CD4-positive, alpha-beta T cell treated with Interleukin-17A for 4 hours (primary cell): ENCODE measurements at regions not wholly inside any gene's neighbourhood (a gene's known extent, or its start where the extent isn't known, plus 50 kb on each side); places are given as distances from the start of the nearest gene placed in this dataset.

Experiments
- DNase-seq: peaks from one replicate; pipeline ENCODE4 v3.0.0-alpha.2; 2020; ENCODE audit warnings: mixed read lengths

DNA sequence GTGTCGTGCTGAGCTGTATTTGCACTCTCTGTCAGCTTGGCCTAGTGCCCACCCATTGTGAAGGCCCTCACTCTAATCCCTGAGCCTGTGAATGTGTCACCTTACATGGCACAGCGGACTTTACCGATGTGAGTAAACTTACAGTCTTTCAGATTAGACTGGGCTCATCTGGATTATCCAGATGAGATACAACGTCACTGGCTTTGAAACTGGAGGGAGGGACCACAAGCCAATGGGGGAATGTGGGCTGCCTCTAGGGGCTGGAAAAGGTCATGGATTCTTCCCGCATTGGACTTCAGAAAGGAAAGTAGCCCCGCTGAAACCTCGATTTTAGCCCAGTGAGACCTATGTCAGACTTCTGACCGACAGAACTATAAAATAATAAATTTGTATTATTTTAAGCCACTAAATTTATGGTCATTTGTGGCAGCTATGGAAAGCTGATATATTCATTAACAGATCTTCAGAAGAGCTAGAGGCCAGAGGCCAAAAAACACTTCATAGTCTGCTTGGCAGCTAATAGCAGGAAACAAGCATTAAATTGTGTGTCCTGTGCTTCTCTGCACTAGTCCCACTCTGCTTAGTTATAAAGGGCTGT is 139.0 kb upstream of the GAS1 start:
- DNase-seq = no peak

DNA sequence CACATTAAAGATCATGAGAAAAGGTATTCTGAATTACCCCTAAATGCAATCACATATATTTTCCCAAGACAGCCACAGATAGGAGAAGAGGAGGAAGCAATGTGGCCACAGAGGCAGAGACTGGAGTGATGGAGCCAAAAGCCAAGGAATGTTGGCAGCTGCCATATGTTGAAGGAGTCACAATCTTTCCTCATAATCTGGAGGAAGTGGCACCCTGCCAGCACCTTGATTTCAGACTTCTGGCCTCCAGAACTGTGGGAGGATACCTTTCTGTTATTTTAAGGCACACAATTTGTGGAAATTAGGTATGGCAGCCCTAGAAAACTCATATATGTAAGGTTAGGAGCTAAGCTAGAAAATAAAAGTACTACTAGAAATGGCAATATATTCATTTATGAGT is 139.9 kb upstream of the GAS1 start:
- no peak for DNase-seq

DNA sequence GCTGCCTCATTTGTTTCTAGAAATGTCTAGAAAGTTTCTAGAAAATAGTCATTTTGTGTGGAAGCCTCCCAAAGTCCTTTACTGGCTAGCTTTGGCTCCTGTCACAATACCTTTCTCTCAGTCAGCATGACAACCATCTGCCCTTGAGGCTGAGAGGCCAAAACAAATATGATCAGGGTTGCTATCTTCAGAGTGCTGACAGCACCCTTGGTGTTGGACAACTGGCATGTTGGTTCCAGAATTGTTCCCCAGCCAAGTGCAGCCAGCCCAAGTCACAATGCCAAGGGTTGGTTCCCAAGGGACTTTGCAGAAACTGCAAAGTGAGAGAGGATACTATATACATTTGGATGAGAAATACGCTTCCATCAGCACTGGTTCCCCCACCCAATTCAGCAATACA is 140.9 kb upstream of the GAS1 start:
- no peak for DNase-seq

DNA sequence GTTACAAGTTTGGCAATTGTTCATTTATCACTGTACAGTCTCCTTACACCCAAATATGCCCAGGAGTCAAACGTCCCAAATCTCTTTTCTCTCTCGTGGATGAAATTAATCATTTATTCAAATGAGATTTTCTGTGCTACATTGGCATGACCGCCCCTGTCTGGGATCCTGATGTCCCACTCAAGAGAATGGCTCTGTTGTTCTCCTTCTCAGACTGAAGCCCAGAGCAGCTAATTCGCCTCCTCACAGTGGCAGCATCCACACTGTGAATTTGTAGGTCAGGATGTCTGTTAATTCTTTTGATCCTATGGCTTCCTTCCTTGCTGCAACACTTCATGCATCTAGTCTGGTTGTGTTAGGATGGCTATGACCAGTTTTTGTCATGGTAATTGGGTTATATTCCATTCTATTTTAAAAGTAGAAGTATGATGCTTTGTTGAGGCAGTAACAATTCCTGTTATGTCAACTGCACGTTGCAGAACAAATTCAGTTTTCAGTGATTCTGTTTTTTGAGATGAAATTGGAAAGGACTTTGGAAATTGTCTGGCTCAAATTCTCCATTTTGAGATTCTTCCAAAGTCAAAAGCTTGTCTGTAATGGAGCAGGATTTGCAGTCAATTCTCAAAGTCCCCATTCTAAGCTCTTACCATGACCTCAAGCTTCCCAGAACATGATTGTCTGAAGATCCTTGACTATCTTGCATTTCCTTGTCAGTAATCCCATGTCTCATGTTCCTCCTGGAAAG is 141.5 kb upstream of the GAS1 start:
- no peak for DNase-seq

DNA sequence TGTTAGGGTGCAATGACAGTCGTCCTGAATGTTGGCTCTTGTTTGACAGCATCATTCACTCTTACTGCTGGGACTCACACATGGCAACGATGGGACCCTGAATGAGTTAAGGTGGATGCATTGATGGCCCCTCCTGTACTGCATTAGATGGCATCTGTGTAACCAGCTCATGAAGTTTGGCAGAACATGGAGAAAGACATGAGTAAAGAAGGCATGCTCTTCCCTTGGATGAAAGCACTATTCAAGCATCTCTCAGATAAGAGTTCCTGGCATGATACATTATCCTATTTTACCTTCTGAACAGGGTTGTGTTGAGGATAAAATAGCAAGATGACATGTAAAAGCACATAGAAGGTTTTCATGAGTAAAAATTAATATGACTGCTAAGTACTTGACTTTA is 142.2 kb upstream of the GAS1 start:
- no peak for DNase-seq

DNA sequence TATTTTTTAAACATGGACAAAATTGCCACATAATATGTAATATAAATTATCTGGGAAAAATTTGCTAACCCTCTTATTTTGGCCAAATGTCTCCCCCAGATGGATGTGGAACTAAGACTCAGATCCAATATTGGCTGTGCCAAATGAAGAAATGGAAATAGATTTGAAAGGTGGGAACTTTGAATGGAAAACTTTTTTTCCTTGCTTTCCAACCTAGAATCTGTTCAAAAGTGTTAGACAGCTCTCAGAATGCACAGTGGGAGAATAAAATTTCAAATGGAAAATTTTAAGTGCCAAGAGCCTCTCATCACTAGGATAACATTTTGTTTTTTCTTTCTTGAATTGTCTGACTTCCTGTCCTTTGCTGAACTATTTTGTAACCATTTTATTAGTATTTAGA is 142.6 kb upstream of the GAS1 start:
- DNase-seq = no peak

DNA sequence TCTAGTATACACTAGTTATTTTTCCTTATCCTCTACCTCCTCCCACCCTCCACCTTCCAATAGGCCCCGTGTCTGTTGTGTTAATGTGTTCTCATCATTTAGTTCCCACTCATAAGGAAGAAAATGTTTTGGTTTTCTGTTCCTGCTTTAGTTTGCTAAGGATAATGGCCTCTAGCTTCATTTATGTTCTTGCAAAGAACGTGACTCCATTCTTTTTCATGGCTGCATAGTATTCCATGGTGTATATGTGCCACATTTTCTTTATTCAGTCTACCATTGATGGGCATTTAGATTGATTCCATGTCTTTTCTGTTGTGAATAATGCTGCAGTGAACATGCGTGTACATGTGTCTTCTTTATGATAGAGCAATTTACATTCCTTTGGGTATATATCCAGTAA is 146.5 kb upstream of the GAS1 start:
- no peak for DNase-seq

DNA sequence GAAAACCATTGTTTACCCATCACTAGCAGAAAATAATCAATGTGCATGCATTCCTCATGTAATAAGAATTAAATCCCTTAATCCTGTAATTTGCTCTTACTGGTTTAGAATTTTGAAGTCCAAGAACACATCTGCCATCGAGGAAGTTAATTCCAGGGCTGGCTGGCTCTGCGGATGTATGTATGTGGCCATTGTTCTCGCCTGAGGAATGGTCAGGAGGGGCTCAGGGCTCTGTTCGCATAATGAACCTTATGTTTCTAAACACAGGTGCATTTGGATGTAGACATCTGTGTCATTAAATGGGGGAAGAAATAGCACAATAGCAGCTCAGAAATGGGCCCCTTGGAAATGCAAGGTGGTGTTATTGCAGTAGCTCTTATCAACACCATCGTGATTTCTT is 148.6 kb upstream of the GAS1 start:
- no peak for DNase-seq

DNA sequence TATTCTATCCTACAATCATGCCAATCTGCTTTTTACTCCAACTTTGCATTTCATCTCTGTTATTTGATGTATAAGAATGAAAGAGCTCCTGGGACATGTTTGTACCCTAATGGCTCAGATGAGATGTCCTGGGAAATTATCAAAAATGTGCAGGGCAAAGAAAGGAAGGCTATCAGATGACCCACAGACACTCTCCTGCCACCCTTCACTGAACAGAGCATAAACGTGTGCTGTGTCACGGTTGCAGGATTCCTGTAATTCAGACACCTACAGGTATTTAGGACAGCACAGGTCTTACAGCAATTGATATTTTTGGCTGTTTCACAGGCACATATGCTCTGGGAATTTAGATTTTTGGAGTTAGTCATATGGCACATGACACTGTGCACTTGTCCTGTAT is 149.2 kb upstream of the GAS1 start:
- no peak for DNase-seq

DNA sequence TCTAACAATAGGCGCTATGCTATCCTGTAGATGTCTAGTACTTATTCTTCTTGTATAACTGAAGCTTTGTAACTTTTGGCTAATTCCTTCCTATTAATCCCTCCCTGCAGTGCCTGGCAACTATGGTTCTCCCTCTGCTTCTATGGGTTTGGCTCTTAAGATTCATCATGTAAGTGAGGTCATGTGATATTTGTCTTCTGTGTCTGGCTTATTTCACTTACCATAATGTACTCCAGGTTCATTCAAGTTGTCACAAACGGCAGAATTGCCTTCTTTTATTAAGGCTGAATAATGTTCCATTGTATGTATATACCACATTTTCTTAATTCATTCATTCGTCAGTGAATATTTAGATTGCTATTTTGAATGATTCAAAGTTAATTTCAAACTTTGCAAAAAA is 149.9 kb upstream of the GAS1 start:
- DNase-seq = no peak

DNA sequence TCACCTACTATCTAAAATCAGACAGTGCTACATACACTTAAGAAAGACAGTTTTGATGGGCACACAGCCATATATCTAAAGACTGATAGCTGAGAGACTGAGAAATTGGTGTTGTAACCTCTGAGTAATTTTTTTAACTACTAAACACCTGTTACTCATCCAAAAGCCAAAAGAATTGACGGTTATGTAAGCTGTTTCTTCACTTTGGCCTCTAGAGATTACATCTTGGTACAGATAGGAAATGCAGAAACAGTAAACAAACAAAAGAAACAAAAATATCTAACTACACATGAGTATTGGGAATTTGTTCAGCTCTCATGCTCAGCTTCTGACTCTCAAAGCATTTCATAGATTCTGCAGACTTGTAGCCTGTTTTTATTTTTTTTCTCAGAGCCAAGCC is 152.1 kb upstream of the GAS1 start:
- DNase-seq = no peak

DNA sequence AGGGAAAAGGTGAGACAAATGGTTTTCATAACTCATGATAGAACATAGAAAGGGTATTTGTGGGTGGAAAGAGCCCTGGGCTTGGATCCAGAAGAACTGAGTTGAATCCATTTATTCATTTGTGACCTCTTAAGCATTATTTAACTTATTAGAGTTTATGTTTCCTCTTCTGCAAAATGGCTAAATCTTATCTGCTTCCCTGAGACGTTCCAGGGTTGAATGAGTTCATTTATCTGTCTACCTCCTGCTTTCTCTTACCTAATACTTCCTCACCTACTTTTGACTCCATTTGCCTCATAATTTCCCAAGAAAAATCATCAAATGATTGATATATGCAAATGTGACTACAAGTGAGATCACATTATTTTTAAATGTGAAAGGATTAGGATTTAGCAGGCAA is 152.7 kb upstream of the GAS1 start:
- DNase-seq = no peak

DNA sequence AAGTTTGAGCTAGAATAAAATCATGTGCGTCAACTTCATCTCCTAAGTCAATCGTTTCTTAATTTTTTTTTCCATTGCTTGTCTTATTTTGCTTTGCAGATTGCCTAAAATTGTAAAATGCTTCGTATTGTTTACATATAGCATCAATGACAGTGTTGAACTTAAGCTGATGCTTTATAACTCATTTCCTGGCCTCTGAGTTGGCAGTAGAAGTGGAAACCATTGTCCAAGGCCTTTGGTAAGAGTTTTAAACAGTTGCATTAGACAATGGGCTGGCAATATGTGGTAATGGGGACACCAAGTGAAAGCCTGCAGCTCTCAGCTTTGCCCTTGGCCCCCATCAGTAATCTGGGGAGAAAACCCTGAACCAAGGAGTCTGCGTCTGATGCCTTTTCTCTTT is 154.8 kb upstream of the GAS1 start:
- DNase-seq = no peak

DNA sequence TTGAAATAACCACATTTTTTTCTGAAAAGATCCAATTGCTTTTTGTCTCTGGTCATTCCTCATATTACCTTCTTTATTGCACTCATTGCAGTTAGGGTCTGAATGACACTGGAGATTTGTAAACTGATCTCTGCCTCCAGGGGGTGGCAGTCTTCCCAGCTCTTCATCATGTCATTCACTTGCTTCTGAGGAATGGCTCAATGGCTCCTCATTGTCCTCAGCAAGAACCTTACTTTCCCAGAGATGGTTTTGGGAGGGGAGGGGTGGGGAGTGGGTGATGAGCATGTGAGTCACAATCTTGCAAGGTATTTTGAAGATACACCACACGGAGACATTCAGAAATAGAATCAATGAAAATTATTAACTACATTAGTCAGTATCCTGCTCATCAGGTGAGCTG is 159.8 kb upstream of the GAS1 start:
- no peak for DNase-seq

DNA sequence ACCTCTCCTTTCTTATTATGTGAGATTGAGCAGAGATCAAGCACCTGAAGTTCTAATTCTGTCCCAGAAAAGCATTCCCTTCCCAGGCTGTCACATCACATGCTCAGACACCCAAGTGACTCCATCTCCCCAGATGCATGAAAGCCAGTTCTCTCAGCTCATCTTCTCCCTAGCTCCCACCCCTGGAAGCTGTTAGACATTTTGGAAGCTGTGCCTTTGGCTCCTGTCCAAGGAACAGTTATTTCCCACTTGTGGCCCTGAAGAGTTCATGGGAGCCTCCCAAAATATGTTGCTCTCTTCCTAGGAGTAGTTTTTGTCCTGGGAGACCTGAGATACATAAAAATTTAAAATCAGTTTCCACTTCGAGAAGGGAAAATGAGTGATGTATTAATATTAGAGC is 161.4 kb upstream of the GAS1 start:
- DNase-seq = no peak

DNA sequence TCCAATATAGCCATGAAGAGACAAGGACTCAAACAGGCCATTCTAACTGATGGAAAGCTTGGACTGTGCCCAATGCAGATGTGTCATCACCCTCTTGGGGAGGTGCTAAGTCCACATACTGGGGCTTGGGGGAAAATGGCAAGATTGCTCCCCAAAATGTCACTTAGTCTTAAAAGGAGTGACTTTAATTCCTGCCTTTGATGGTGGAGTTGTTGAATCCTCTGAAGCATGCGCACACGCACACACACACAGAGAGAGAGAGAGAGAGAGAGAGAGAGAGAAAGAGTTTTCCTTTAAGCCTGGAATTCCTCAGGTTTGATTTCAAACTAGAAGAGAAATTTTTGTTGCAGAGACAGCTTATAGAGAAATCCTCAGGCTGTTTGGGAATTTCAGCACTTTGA is 161.9 kb upstream of the GAS1 start:
- no peak for DNase-seq

DNA sequence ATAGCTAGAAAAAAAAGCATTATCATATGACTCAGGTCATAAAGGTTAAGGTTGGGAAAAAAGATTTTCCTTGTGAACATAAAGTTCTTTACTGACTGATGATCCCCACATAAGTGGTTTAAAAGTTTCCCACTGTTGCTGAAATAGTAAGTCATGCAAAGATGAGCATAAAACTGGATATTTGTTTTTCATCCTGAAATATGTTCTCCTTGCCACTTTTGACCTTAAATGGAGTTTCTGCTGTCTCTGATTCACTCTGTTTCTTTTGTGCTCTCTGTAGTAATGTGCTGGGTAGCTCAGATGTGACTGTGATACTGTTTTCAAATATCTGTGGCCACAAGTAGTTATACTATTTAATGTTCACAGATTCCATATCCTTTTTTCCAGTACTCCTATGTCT is 162.5 kb upstream of the GAS1 start:
- no peak for DNase-seq

DNA sequence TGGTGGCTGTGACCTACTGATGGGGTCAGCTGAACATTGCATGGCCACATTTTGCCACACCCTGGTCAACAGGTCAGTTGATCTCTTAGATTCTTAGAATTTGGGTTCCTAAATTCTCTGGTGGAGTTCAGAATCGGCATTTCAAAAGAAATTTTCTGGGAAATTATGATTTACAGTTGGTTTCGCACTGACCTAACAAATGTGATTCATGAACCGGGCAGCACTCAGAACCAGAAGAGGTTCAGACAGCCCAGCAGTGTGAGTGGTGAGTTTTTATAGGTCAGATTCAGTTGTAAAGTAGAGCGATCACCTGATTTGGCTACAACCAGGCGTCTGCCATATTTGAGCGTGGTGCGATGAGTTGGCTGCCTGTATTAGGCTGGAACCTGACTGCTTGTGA is 163.7 kb upstream of the GAS1 start:
- DNase-seq = no peak

DNA sequence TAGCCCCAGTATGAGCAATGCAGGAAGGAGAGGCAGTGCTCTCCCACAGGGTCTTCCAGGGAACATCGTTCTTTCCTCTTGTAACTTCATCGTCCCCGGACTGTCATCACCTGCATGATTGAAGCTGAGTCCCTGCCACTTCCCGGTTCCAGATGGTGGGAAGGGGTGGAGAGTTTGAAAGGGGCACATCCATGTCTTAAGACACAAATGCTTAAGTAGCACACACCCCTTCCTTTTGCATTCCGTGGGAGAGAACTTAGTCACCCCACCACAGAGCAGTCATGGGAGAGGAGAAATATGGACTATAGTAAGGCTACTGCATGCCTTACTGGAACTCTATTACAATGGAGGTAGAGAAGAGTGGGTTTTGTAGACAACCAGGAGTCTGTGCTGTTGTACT is 165.3 kb upstream of the GAS1 start:
- DNase-seq = no peak

DNA sequence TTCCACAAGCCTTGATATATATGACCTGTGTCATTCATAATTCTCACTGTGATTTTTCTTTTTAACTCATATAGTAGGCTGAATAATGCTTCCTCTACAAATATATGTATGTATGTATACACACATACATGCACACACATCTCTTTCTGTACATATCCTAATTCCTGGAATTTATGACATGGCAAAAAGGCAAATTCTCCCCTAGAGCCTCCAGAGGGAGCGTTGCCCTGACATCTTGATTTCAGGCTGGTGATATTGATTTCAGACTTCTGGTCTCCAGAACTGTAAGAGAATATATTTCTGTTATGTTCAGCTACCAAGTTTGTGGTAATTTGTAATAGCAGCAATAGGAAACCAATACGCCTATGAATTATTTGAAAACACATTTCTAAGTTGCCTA is 166.6 kb upstream of the GAS1 start:
- DNase-seq = no peak

DNA sequence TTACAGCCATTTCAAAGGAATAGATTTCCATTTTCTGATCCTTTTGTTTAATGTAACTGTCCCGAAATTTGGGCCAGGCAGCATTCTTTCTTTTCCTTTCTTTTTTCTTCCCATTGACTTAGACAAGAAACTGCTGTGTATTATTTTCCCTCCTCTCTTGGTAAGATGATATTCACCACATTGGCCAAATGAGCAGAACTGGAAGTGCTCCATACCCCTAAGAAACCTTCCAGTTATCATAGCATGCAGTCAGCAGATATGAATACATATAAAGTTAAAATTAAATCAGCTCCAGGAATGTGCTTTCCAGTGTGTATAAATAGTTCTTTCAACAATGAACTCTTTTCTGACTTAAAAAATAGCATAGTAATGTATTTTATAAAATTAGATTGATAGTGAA is 168.5 kb upstream of the GAS1 start:
- no peak for DNase-seq

DNA sequence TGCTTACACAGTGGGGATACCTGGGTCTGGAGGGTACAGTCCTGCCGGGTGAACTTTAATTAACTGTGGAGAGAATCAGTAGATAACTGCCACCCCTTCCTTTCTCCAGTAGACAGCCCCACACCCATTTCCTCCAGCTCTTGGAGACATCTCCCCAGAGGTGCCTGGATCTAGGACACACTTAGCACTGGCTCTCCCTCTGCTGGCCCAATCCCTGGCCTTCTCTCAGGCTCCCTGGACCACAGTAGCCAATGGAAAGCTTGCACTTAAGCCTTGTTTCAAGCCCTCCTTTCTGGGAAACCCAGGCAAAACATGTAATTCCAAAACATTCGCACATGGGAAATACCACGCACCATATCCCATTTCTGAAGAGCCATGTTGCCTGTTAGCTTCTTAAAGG is 169.2 kb upstream of the GAS1 start:
- DNase-seq = no peak

DNA sequence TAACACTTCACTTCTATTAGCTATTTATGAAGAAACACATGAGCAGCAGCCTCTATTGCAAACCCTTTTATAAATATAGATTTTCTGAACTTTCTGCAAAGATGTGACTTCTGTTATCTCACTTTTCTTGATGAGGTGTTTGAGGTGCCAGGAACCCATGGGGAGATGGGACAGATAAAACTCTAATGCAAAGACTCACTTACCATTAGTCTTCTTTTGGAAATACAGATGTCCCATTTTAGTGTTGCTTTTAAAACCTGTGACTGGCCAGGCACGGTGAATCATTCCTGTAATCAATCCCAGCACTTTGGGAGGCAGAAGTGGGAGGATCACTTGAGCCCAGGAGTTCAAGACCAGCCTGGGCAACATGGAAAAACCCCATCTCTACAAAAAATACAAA is 171.3 kb upstream of the GAS1 start:
- no peak for DNase-seq

DNA sequence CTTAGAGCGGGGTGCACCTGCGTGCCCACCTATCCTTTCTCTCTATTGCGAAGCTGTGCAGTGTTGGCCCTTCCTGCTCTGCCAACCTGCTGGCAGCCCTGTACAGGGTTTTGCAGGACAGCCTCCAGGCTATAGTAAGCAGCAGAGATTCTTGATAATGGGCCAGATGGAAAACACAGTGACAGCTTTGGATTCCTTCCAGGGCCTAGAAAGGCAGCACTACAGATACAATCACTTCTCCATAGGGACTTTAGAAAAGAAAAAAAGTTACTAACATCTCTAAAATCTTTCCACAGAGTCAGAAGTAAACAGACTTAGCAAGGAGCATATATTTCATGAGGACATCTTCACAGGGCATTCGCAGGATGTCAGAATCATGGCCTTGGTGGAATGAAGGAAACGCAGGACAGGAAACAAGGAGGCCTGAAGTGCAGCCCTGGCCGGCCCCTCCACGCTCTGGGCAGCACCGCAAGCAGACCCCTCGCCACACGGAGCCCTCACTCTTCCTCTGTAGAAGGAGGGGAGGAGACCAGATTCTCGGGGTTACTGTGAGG is 172.1 kb upstream of the GAS1 start:
- no peak for DNase-seq

DNA sequence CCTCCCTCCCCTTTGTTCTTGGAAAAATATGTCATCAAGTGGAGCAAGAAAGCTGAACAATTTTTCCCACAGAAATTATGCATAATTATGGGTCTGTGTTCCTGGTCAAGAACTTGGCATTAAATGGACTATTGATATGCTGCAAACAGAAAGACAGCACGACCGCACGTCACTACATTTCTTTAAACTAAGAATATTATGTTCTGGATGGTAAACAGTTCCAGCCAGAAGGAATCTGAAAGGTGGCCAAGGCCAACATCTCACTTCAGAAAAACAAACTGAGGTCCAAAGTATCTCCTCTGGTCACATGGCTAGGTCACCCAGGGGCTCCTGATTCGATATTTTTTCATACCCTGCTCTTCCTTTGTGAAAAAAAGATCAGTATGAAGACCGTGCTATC is 173.3 kb upstream of the GAS1 start:
- no peak for DNase-seq
